Duodenal mucosa (tissue), 2 donors: ENCODE measurements at regions not wholly inside any gene's neighbourhood (a gene's known extent, or its start where the extent isn't known, plus 50 kb on each side); places are given as distances from the start of the nearest gene placed in this dataset.

Source experiments
- H3K27ac ChIP-seq: one replicate; pipeline ENCODE4 v1.7.0; 2013; ENCODE audit warnings: low read depth, low read length
- H3K27me3 ChIP-seq, 2 donors: one replicate each; pipeline ENCODE4 v1.7.0; 2013; ENCODE audit warnings: low read length in 2 of 2, control low read depth in 1 of 2; ENCODE audit not compliant: insufficient read depth in 2 of 2, control insufficient read depth in 1 of 2
- H3K36me3 ChIP-seq, 2 donors: one replicate each; pipeline ENCODE4 v1.7.0; 2013; ENCODE audit warnings: low read length in 2 of 2, control low read depth in 1 of 2; ENCODE audit not compliant: insufficient read depth in 2 of 2, control insufficient read depth in 1 of 2
- H3K4me1 ChIP-seq, 2 donors: one replicate each; pipeline ENCODE4 v1.7.0; 2013; ENCODE audit warnings: low read length in 2 of 2, control low read depth in 1 of 2; ENCODE audit not compliant: insufficient read depth in 2 of 2, control insufficient read depth in 1 of 2
- H3K4me3 ChIP-seq, 2 donors: one replicate each; pipeline ENCODE4 v1.7.0; 2013; ENCODE audit warnings: low read length in 2 of 2, low read depth in 1 of 2
- H3K9ac ChIP-seq, 2 donors: one replicate each; pipeline ENCODE4 v1.7.0; 2013; ENCODE audit warnings: low read length in 2 of 2, low read depth in 1 of 2
- H3K9me3 ChIP-seq, 2 donors: one replicate each; pipeline ENCODE4 v1.7.0; 2013; ENCODE audit warnings: low read length in 2 of 2, control low read depth in 1 of 2; ENCODE audit not compliant: control insufficient read depth in 1 of 2

DNA sequence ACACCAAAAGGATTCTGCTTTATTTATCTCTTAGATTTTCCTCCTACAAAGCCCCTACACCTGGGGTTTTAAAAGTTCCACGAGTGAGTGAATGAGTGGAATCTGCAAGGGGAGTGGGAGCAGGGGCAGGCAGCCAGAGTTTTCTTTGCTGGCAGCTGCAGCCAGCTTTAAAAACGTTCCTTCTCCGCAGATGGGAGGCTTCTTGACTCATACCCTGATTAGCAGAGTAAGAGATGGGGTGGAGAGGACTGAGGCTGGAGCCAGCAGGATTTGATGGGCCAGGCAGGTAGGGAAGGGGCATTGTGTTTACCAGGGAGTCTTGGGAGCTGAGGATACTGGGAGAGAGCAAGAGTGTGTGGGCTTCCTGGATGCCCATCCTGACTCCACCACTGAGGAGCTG, 99.6 kb upstream of the TNP1 start:
- H3K36me3 ChIP-seq = no peaks in the 10 kb centered on the region
- no peaks in the 10 kb centered on the region for H3K4me1 ChIP-seq
- no peaks in the 10 kb centered on the region for H3K9me3 ChIP-seq
- H3K27me3 ChIP-seq = no peaks in the 10 kb centered on the region
- no peak overlapping the region for H3K4me3 ChIP-seq
- H3K9ac ChIP-seq = no peak overlapping the region
- H3K27ac ChIP-seq = no peak overlapping the region

DNA sequence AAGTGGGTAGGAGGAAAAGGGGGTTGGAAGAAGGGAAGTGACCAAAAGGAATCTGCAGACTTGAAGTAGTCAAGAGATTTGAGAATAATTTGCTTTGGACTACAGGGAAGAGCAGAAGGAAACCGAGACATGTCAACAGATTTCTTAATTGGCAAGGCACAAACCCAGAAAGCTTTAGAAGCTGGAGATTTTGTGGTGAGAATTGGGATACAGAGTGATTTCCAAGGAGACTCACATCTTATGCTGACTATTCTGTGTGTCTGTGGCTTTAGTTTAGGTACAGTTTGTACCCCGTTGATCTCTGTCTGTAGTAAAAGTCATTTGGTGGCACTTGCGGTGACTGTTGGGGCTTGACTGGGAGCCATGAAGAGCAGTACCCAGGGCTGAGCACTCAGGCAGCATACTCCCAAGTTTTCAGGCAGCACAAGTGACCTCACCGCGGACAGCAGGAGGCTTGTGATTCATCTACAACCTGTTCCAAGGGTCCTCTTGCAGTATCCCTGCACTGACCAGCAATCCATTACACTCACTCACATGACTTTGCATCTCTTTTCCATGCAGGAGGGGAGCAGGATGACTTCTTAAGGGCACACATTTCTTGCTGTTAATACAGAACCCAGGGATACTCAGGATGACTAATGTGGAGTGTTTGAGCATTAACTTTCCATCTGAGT, 97.1 kb upstream of the TNP1 start:
- Histone ChIP-seq H3K27ac (no peak overlapping the region), H3K9me3 (no peaks in the 10 kb centered on the region), H3K27me3 (no peaks in the 10 kb centered on the region), H3K4me3 (no peak overlapping the region), H3K36me3 (no peaks in the 10 kb centered on the region), H3K4me1 (no peaks in the 10 kb centered on the region), H3K9ac (no peak overlapping the region)

DNA sequence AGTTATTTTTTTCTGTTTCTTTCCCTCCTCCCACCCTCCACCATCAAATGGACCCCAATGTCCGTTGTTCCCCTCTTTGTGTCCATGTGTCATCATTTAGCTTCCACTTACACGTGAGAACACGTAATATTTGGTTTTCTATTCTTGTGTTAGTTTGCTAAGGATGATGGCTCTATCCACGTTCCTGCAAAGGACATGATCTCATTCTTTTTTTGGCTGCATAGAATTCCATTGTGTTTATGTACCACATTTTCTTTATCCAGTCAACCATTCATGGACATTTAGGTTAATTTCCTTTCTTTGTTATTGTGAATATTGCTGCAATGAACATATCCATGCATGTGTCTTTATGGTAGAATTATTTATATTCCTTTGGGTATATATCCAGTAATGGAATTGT, 91.3 kb upstream of the TNP1 start:
- Histone ChIP-seq H3K9ac (no peak overlapping the region), H3K27ac (no peak overlapping the region), H3K4me3 (no peak overlapping the region), H3K4me1 (no peaks in the 10 kb centered on the region), H3K27me3 (no peaks in the 10 kb centered on the region), H3K36me3 (no peaks in the 10 kb centered on the region), H3K9me3 (no peaks in the 10 kb centered on the region)

DNA sequence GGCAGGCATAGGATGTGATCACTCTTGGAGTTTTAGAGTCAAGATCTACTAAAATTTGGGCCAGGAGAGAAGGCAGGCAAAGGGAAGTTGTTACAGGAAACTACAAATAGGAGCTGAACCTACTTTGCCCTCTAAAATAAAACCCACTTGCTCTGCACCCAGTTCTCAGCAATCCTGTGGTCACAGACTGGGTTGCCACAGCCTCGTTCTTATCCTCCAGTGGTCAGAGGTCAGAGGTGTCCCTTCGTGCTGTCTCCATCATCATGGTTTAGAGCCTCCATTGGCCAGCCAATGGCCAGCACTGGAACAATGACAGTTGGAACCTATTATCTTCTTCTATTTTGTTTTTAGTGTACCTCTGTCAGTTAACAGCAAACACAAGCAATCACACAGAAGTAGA, 90.7 kb upstream of the TNP1 start:
- Histone ChIP-seq H3K36me3 (no peaks in the 10 kb centered on the region), H3K9me3 (no peaks in the 10 kb centered on the region), H3K27ac (no peak overlapping the region), H3K4me3 (no peak overlapping the region), H3K27me3 (no peaks in the 10 kb centered on the region), H3K4me1 (no peaks in the 10 kb centered on the region), H3K9ac (no peak overlapping the region)

DNA sequence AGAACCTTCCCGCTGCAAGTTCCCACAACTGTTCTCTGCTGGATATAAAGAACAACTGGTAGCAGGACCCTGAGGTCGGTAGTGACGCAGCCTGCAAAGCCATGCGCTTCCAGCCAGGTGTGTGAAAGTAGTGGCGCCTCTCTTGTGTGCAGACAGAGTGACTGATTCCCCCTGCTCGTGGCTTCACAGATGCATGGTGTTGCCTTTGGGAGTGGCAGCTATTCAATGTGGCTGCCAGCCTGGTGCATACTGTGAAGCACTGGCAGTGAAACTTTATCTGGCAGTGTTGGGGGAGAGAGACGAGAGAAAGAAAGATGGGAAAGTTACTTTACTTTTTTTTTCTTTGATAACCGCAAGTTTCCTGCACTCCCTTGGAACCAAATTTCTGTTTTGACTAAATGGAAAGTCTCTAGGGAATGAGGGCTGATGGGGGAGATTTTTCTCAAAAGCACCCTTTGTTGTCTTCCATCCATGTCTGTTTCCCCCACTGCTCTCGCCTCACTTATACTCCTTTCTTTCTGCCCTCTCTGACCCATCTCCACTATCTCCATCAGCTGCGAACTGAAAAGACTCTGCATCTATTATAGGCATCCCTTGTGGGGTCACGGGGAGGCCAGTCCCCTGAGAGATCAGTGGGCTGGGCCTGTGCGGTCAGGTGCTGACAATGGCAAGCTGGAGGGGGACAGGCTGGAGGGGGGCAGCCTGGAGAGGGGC, 90.0 kb upstream of the TNP1 start:
- no peaks in the 10 kb centered on the region for H3K27me3 ChIP-seq
- no peak overlapping the region for H3K27ac ChIP-seq
- no peaks in the 10 kb centered on the region for H3K4me1 ChIP-seq
- H3K9me3 ChIP-seq = no peaks in the 10 kb centered on the region
- H3K9ac ChIP-seq = no peak overlapping the region
- H3K4me3 ChIP-seq = no peak overlapping the region
- H3K36me3 ChIP-seq = no peaks in the 10 kb centered on the region

DNA sequence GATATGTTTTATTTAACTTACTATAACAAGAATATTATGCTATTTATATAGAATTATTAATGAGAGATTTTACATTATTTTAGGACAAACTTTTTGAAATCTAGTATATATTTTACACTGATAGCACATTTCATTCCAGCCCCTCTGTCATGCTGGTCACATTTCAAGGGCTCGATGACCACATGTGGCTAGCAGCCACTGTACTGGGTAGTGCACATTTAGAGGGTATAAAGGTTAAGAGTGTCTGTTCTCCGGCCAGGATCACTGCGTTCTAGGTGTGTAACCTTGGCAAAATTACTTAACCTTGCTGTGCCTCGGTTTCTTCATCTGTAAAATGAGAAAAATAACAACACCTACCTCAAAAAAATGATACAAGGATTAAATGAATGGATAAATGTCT, 87.2 kb upstream of the TNP1 start:
- Histone ChIP-seq H3K9me3 (no peaks in the 10 kb centered on the region), H3K27ac (no peak overlapping the region), H3K4me3 (no peak overlapping the region), H3K36me3 (no peaks in the 10 kb centered on the region), H3K9ac (no peak overlapping the region), H3K4me1 (no peaks in the 10 kb centered on the region), H3K27me3 (no peaks in the 10 kb centered on the region)

DNA sequence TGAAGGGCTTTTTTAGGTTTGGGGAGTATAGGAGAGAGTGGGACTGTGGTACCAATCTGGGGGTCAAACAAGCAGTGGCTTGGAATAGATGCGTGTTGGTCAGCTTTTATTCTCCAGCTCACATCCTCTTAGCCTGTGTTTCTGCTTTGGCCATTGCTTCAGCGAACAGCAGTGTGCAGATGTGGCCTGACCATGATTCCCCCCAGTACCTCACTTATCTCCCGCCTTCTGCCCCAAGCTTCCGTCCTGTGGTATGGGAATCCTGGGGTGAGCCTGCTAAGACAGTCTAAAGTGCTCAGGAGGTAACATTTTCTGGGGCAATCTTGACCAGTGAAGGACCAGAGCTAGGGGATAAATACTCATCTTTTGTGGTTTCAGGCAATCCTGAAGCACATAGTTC, 84.9 kb upstream of the TNP1 start:
- Histone ChIP-seq H3K27ac (no peak overlapping the region), H3K4me3 (no peak overlapping the region), H3K27me3 (no peaks in the 10 kb centered on the region), H3K9ac (no peak overlapping the region), H3K4me1 (no peaks in the 10 kb centered on the region), H3K9me3 (no peaks in the 10 kb centered on the region), H3K36me3 (no peaks in the 10 kb centered on the region)

DNA sequence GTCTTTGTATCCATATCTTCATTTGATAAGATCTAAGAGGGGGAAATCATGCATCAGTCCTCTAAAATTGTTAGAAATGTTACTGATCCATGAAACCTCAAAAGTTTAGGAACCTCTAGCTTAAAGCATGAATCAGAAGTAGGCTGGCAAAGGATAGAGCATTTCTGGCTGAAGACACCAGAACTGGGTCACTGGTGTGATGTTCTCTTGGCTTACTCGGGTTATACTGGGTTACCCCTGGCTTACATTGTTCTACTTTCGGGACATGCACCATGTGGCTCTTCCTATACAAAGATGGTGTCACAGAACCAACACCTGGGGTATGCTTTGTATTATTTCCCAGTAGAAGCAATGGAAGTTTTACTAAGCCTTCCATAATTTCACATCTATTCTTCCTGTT, 83.2 kb upstream of the TNP1 start:
- no peaks in the 10 kb centered on the region for H3K36me3 ChIP-seq
- no peaks in the 10 kb centered on the region for H3K4me1 ChIP-seq
- no peaks in the 10 kb centered on the region for H3K9me3 ChIP-seq
- H3K4me3 ChIP-seq = no peak overlapping the region
- H3K27me3 ChIP-seq = no peaks in the 10 kb centered on the region
- no peak overlapping the region for H3K27ac ChIP-seq
- no peak overlapping the region for H3K9ac ChIP-seq

DNA sequence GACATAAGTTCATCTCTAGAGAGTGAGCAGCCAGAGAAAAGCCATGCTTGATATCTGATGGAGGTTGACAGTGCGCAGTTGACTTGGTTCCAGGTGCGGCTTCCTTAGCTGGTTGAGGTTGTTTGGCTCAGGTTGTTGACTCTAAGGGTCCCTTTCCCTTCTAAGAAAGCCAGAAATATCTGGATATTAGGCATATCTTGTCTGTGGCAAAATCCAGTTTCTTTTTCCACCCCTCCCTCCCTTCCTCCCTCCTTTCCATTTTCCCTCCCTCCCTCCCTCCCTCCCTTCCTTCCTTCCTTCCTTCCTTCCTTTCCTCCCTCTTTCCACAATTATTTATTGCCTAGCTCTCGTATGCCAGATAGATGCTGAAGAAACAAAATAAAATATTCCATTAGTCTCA, 82.6 kb upstream of the TNP1 start:
- no peaks in the 10 kb centered on the region for H3K4me1 ChIP-seq

DNA sequence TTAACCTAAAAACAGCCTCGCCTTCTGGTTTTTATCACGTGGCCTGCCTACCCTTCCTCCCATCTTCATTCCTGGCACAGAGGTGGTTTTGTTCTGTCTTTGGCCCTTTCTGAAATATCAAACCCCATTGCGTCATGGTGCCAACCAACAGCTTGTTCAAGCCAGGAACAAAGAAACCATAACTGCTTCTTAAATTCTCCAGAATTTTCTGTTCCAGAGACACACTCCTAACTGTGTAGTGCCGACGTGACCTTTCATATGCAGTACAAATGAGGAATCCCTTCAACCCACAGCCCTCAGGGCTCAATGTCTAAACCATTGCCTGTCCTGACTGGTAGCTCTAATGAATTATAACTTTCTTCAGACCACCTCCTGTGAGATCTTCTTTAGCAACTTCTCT, 82.2 kb upstream of the TNP1 start:
- H3K36me3 ChIP-seq = no peaks in the 10 kb centered on the region
- H3K27me3 ChIP-seq = no peaks in the 10 kb centered on the region
- H3K9ac ChIP-seq = no peak overlapping the region
- no peak overlapping the region for H3K27ac ChIP-seq
- H3K4me1 ChIP-seq = no peaks in the 10 kb centered on the region
- H3K4me3 ChIP-seq = no peak overlapping the region
- no peaks in the 10 kb centered on the region for H3K9me3 ChIP-seq

More for the DNA sequence above, 82.6 kb upstream of the TNP1 start:
- H3K27ac ChIP-seq = no peak overlapping the region
- H3K36me3 ChIP-seq = no peaks in the 10 kb centered on the region
- no peaks in the 10 kb centered on the region for H3K9me3 ChIP-seq
- no peaks in the 10 kb centered on the region for H3K27me3 ChIP-seq
- no peak overlapping the region for H3K4me3 ChIP-seq
- H3K9ac ChIP-seq = no peak overlapping the region
